T1000 (cell line): ENCODE measurements at regions not wholly inside any gene's neighbourhood (a gene's known extent, or its start where the extent isn't known, plus 50 kb on each side); places are given as distances from the start of the nearest gene placed in this dataset.
"Not testable (repeated sequence)": the region's sequence is repeated elsewhere in the genome, so short reads cannot be mapped to it uniquely, and the experiment has no call there.

Experiments used
- DNase-seq: peaks from one replicate; lab custom pipeline; 2025; ENCODE audit warnings: mixed read lengths; lab: John Stamatoyannopoulos, UW

- DNase-seq: no peak
Measured at GRCh38 chr2:228793116-228793515, 478.0 kb downstream of the PID1 start.

- DNase-seq: no peak
Measured at GRCh38 chr2:228786901-228787300, 484.2 kb downstream of the PID1 start.

- no peak for DNase-seq
Measured at GRCh38 chr2:228782281-228782680, 488.8 kb downstream of the PID1 start.

GRCh38 chr2:228777855-228778355 is 493.2 kb downstream of the PID1 start:
- DNase-seq: no peak

- no peak for DNase-seq
Measured at GRCh38 chr2:228774548-228774947, 496.5 kb downstream of the PID1 start.

GRCh38 chr2:228771774-228772173 is 499.3 kb downstream of the PID1 start:
- no peak for DNase-seq

- DNase-seq: no peak
Measured at GRCh38 chr2:228771315-228771714, 499.8 kb downstream of the PID1 start.

GRCh38 chr2:228768818-228769217 is 502.3 kb downstream of the PID1 start:
- peak; percentile 13 for DNase-seq

GRCh38 chr2:228768141-228768540 is 502.9 kb downstream of the PID1 start:
- not testable (repeated sequence) for DNase-seq

GRCh38 chr2:228767196-228767595 is 503.9 kb downstream of the PID1 start:
- DNase-seq: peak; percentile 30

GRCh38 chr2:228763379-228763981 is 507.6 kb downstream of the PID1 start:
- DNase-seq: no peak

GRCh38 chr2:228762565-228762964 is 508.5 kb downstream of the PID1 start:
- no peak for DNase-seq

- not testable (repeated sequence) for DNase-seq
Measured at GRCh38 chr2:228755661-228756060, 515.4 kb downstream of the PID1 start.

GRCh38 chr2:228747483-228747882 is 523.6 kb downstream of the PID1 start:
- no peak for DNase-seq

- DNase-seq: no peak
Measured at GRCh38 chr2:228738671-228739380, 532.3 kb downstream of the PID1 start.

- no peak for DNase-seq
Measured at GRCh38 chr2:228735697-228736096, 535.4 kb downstream of the PID1 start.

- DNase-seq: no peak
Measured at GRCh38 chr2:228731517-228731916, 539.6 kb downstream of the PID1 start.

- no peak for DNase-seq
Measured at GRCh38 chr2:228728961-228729360, 542.1 kb downstream of the PID1 start.

- DNase-seq: no peak
Measured at GRCh38 chr2:228725031-228725430, 543.5 kb upstream of the SPHKAP start.

- no peak for DNase-seq
Measured at GRCh38 chr2:228723599-228723998, 542.1 kb upstream of the SPHKAP start.

- DNase-seq: no peak
Measured at GRCh38 chr2:228722311-228722710, 540.8 kb upstream of the SPHKAP start.

GRCh38 chr2:228720895-228721294 is 539.4 kb upstream of the SPHKAP start:
- DNase-seq: no peak

GRCh38 chr2:228709788-228710371 is 528.4 kb upstream of the SPHKAP start:
- DNase-seq: no peak
